HepG2 (cell line): ENCODE measurements at regions not wholly inside any gene's neighbourhood (a gene's known extent, or its start where the extent isn't known, plus 50 kb on each side); places are given as distances from the start of the nearest gene placed in this dataset.

Experiments
- ATAC-seq: fragments of 200-7000 bp; cut with Tn5 transposase; 3 replicates; pipeline ENCODE4 v1.9.1; 2020; ENCODE audit warnings: mild to moderate bottlenecking, moderate library complexity
- BruUV-seq: library from RNA; stranded (reverse); fragments of 400-500 nt; replicated peaks from 2 replicates; lab custom pipeline; 2021; lab: Mats Ljungman, UMichigan
- CTCF ChIA-PET: fragments of 300-600 bp; formaldehyde crosslinking; extraction: SDS; loops from one replicate; lab custom pipeline; 2021; ENCODE audit warnings: low total read pairs, inconsistent platforms, low intra/inter-chr PET ratio; lab: Yijun Ruan, JAX
- POLR2A ChIA-PET: fragments of 350-600 bp; sonication (Branson Sonifier 250); formaldehyde crosslinking; loops from one replicate; lab custom pipeline; 2020; ENCODE audit warnings: antibody characterized with exemption, inconsistent platforms; lab: Yijun Ruan, JAX
- DNase-seq: peaks from one replicate; pipeline ENCODE4 v3.0.0-alpha.2; 2015; ENCODE audit warnings: low spot score
- FAIRE-seq: peaks from 3 replicates; lab custom pipeline; 2011; peaks lifted over from hg19 to GRCh38; lab: Jason Lieb, UNC
- H2AFZ ChIP-seq: one replicate; pipeline ENCODE4 v1.6.1; 2011; ENCODE audit warnings: low read length, inconsistent platforms
- H3K27ac ChIP-seq: fragments of 300-600 bp; 3 replicates; pipeline ENCODE4 v1.8.0; 2011; ENCODE audit warnings: mixed run types, mild to moderate bottlenecking, mixed read lengths, low read length, inconsistent platforms; ENCODE audit not compliant: insufficient read depth; ENCODE audit errors: extremely low read length
- H3K27me3 ChIP-seq, 2 experiments: fragments of 200-600 bp in 1 of 2; 2 replicates in 1 of 2; 3 replicates in 1 of 2; pipeline versions ENCODE4 v1.6.0 to v1.8.0; 2011; ENCODE audit warnings: low read length in 2 of 2, mild to moderate bottlenecking in 2 of 2, moderate library complexity in 2 of 2, inconsistent platforms in 1 of 2; ENCODE audit not compliant: insufficient read depth in 2 of 2, control insufficient read depth in 1 of 2
- H3K36me3 ChIP-seq, 2 experiments: fragments of 200-600 bp in 1 of 2; replicated peaks in 1 of 2; 2 replicates in 1 of 2; 3 replicates in 1 of 2; pipeline versions ENCODE4 v1.5.1 to v1.8.0; 2011; ENCODE audit warnings: low read length in 2 of 2, inconsistent platforms in 1 of 2; ENCODE audit not compliant: insufficient read depth in 2 of 2, control insufficient read depth in 1 of 2
- H3K4me1 ChIP-seq: 2 replicates; pipeline ENCODE4 v1.5.1; 2012; ENCODE audit warnings: low read length, inconsistent platforms; ENCODE audit not compliant: insufficient read depth
- H3K4me2 ChIP-seq: 2 replicates; pipeline ENCODE4 v1.6.0; 2011; ENCODE audit warnings: low read depth, low read length, inconsistent platforms
- H3K4me3 ChIP-seq, 3 experiments: fragments of 200-600 bp in 1 of 3; sonication (generic), shearing (Covaris generic) in 1 of 3; replicated peaks in 1 of 3; 2 replicates each; pipeline ENCODE4 v1.5.1; 2011 to 2016; ENCODE audit warnings: low read length in 3 of 3, inconsistent platforms in 2 of 3, low read depth in 2 of 3, mild to moderate bottlenecking in 2 of 3, control low read depth in 1 of 3, mixed read lengths in 1 of 3; ENCODE audit not compliant: insufficient read depth in 1 of 3
- H3K79me2 ChIP-seq: one replicate; pipeline ENCODE4 v1.6.1; 2011; ENCODE audit warnings: low read length, inconsistent platforms; ENCODE audit not compliant: insufficient read depth
- H3K9ac ChIP-seq: 2 replicates; pipeline ENCODE4 v1.6.0; 2011; ENCODE audit warnings: mild to moderate bottlenecking, low read depth, low read length, inconsistent platforms; ENCODE audit not compliant: insufficient read depth
- H3K9me3 ChIP-seq: 2 replicates; pipeline ENCODE4 v1.5.1; 2012; ENCODE audit warnings: mild to moderate bottlenecking, low read length
- H4K20me1 ChIP-seq: 2 replicates; pipeline ENCODE4 v1.6.0; 2011; ENCODE audit warnings: inconsistent platforms, mild to moderate bottlenecking, low read length, moderate library complexity; ENCODE audit not compliant: insufficient read depth
- HHEX ChIP-seq: IDR thresholded peaks from 2 replicates; pipeline ENCODE4 v1.6.1; 2016; ENCODE audit warnings: control low read depth
- HNRNPL ChIP-seq: fragments of 200-400 bp; formaldehyde crosslinking; IDR thresholded peaks from 2 replicates; pipeline ENCODE4 v1.6.1; 2017; ENCODE audit warnings: mild to moderate bottlenecking, low read depth, low read length
- HOXA3 ChIP-seq: sonication (generic); formaldehyde crosslinking; IDR thresholded peaks from 2 replicates; pipeline ENCODE4 v1.5.0; 2020; ENCODE audit warnings: missing genetic modification reagents
- MNT ChIP-seq: fragments of 450-650 bp; IDR thresholded peaks from 2 replicates; pipeline ENCODE4 v1.6.1; 2016
- PAF1 ChIP-seq: IDR thresholded peaks from 2 replicates; pipeline ENCODE4 v1.6.1; 2016; ENCODE audit warnings: missing genetic modification reagents, missing compliant biosample characterization
- SIX4 ChIP-seq: sonication (generic); formaldehyde crosslinking; IDR thresholded peaks from 2 replicates; pipeline ENCODE4 v1.4.0; 2020; ENCODE audit warnings: missing genetic modification reagents
- ZFP1 ChIP-seq: IDR thresholded peaks from 2 replicates; pipeline ENCODE4 v1.6.1; 2016
- ZNF354B ChIP-seq: sonication (generic); formaldehyde crosslinking; IDR thresholded peaks from 2 replicates; pipeline ENCODE4 v1.8.0; 2022; ENCODE audit warnings: mild to moderate bottlenecking, missing genetic modification reagents
- ZNF597 ChIP-seq: sonication (generic); formaldehyde crosslinking; IDR thresholded peaks from 2 replicates; pipeline ENCODE4 v1.5.0; 2020; ENCODE audit warnings: missing genetic modification reagents
- WGBS: methylation state at CpG from one replicate; pipeline ENCODE4 v1.1.6; 2017; ENCODE audit warnings: low lambda C conversion rate; 5-methylcytosine and 5-hydroxymethylcytosine counted together
- in situ Hi-C: cut with HindIII; loops from 2 replicates; pipeline ENCODE4 v1.10.0; 2017; ENCODE audit warnings: low pct_unique_long_range_greater_than_20kb; ENCODE audit not compliant: extremely low pct_ligation_motif_present
- intact Hi-C: fragments of 100-400 bp; cut with micrococcal nuclease; formaldehyde crosslinking; loops from one replicate; pipeline ENCODE4 v1.10.0; 2022; ENCODE audit not compliant: unreplicated experiment
- TF ChIP-seq, protein P1 (sequence below): sonication (generic); formaldehyde crosslinking; IDR thresholded peaks from 2 replicates; pipeline ENCODE4 v1.4.0; 2020; ENCODE audit warnings: missing genetic modification reagents

DNA sequence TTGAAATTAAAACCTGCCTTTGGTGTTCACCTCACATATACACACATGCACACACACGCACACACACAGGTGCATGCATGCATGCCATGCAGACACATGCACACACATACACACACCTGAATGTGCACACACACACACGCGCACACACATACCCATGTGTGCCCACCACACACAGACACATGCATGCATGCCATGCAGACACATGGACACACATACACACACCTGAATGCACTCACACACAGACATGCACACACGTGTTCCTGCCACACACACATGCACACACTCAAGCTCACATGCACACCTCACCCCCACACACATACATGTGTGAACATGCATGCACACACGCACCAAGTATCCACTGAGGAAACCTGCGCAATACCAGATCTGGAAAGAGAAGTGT is 136.4 kb downstream of the KLF6 start:
- ATAC-seq (no peak), FAIRE-seq (no peak), DNase-seq (no peak)
- no peaks in the 10 kb centered on the region for H3K4me1 ChIP-seq
- no peaks in the 10 kb centered on the region for H3K9me3 ChIP-seq
- no peak overlapping the region for H3K27ac ChIP-seq
- intact Hi-C loops (no loop called here), in situ Hi-C loops (no loop called here)
- H3K4me2 ChIP-seq: no peak overlapping the region
- ChIA-PET POLR2A (no interaction called here), CTCF (no interaction called here)
- BruUV-seq: no TSS peak
- TF ChIP-seq, protein P1, sequence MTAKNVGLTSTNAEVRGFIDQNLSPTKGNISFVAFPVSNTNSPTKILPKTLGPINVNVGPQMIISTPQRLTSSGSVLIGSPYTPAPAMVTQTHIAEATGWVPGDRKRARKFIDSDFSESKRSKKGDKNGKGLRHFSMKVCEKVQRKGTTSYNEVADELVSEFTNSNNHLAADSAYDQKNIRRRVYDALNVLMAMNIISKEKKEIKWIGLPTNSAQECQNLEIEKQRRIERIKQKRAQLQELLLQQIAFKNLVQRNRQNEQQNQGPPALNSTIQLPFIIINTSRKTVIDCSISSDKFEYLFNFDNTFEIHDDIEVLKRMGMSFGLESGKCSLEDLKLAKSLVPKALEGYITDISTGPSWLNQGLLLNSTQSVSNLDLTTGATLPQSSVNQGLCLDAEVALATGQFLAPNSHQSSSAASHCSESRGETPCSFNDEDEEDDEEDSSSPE: no peak
- TF ChIP-seq ZNF354B (CRISPR knock-in tag): no peak
- peak; percentile 94 for TF ChIP-seq MNT
- no peaks in the 10 kb centered on the region for H4K20me1 ChIP-seq
- H3K36me3 ChIP-seq: no peaks in the 10 kb centered on the region
- WGBS: 52% methylated on average over 4 of the region's 6 CpGs
- H2AFZ ChIP-seq: no peak overlapping the region
- no peak overlapping the region for H3K9ac ChIP-seq
- H3K79me2 ChIP-seq: no peaks in the 10 kb centered on the region
- H3K27me3 ChIP-seq: peaks cover 0 to 23% of the 10 kb centered on the region in 2 experiments; a peak in 3 of 5 replicates
- H3K4me3 ChIP-seq: no peak overlapping the region

- ChIA-PET POLR2A (no interaction called here), CTCF (no interaction called here)
- no peak overlapping the region for H2AFZ ChIP-seq
- FAIRE-seq: no peak
- no peaks in the 10 kb centered on the region for H4K20me1 ChIP-seq
- no peak overlapping the region for H3K9ac ChIP-seq
- no peak overlapping the region for H3K4me2 ChIP-seq
- TF ChIP-seq HHEX (CRISPR knock-in tag): no peak
- TF ChIP-seq PAF1 (CRISPR knock-in tag): no peak
- TF ChIP-seq ZFP1 (CRISPR knock-in tag): no peak
- no peak for TF ChIP-seq HOXA3 (CRISPR knock-in tag)
- TF ChIP-seq ZNF597 (CRISPR knock-in tag): no peak
- TF ChIP-seq HNRNPL: no peak
- TF ChIP-seq SIX4: no peak
- 49% methylated on average over 6 of the region's 6 CpGs for WGBS
- H3K27me3 ChIP-seq: peaks cover 0 to 23% of the 10 kb centered on the region in 2 experiments; a peak in 3 of 5 replicates
- no peak overlapping the region for H3K4me3 ChIP-seq
- H3K9me3 ChIP-seq: no peaks in the 10 kb centered on the region
- H3K27ac ChIP-seq: no peak overlapping the region
- no peaks in the 10 kb centered on the region for H3K4me1 ChIP-seq
- in situ Hi-C loops (no loop called here), intact Hi-C loops (no loop called here)
- DNase-seq: no peak
- no peak for ATAC-seq
- H3K36me3 ChIP-seq: no peaks in the 10 kb centered on the region
- H3K79me2 ChIP-seq: no peaks in the 10 kb centered on the region
- BruUV-seq: no TSS peak
These were observed 136.8 kb downstream of the KLF6 start for GRCh38 chr10:3648170-3648569.
